ENCODE measurements at regions not wholly inside any gene's neighbourhood (a gene's known extent, or its start where the extent isn't known, plus 50 kb on each side); places are given as distances from the start of the nearest gene placed in this dataset.

GRCh38 chr7:124557587-124557986 lies 208.0 kb downstream of the GPR37 start:
- TF ChIP-seq, protein P1, sequence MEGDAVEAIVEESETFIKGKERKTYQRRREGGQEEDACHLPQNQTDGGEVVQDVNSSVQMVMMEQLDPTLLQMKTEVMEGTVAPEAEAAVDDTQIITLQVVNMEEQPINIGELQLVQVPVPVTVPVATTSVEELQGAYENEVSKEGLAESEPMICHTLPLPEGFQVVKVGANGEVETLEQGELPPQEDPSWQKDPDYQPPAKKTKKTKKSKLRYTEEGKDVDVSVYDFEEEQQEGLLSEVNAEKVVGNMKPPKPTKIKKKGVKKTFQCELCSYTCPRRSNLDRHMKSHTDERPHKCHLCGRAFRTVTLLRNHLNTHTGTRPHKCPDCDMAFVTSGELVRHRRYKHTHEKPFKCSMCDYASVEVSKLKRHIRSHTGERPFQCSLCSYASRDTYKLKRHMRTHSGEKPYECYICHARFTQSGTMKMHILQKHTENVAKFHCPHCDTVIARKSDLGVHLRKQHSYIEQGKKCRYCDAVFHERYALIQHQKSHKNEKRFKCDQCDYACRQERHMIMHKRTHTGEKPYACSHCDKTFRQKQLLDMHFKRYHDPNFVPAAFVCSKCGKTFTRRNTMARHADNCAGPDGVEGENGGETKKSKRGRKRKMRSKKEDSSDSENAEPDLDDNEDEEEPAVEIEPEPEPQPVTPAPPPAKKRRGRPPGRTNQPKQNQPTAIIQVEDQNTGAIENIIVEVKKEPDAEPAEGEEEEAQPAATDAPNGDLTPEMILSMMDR (IDR thresholded peaks at IDR 0.05): no peak
- TF ChIP-seq POLR2A (IDR thresholded peaks at IDR 0.05) (no peak), POLR2AphosphoS5 (IDR thresholded peaks at IDR 0.05) (no peak), EP300 (IDR thresholded peaks at IDR 0.05) (no peak)
